Stimulated activated CD4-positive, alpha-beta T cell treated with anti-CD3 and anti-CD28 coated beads, Interleukin-2, amount 100 ng/mL, for 24 hours (primary cell): ENCODE measurements at regions not wholly inside any gene's neighbourhood (a gene's known extent, or its start where the extent isn't known, plus 50 kb on each side); places are given as distances from the start of the nearest gene placed in this dataset.
A peak's percentile ranks its signal among the peaks of the same experiment; 100 is the strongest.
"Not testable (repeated sequence)": the region's sequence is repeated elsewhere in the genome, so short reads cannot be mapped to it uniquely, and the experiment has no call there.

Experiments used
- DNase-seq, 2 donors: peaks; one replicate each; pipeline ENCODE4 v3.0.0-alpha.2; 2020

DNA sequence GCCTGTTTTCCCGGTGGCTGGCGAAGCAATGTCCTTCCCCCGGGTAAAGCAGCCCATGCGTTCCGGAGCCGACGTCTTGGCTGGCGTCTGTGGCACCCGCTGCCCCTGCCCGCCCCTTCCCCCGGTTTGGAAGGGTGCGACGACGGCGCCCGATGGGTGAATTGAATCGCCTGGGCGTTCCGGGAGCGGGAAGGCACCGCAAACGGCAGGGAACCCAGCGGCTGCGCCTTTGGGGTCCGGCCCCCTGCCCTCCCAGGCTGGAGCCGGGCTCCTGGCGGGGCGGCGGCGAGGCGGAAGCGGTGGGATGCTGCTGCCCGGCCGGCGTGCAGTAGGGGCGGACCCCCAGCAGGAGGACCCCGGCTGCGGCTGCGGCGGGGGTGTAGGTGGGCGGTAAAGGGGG lies 123.6 kb upstream of the RHOU start:
- not testable (repeated sequence) for DNase-seq

DNA sequence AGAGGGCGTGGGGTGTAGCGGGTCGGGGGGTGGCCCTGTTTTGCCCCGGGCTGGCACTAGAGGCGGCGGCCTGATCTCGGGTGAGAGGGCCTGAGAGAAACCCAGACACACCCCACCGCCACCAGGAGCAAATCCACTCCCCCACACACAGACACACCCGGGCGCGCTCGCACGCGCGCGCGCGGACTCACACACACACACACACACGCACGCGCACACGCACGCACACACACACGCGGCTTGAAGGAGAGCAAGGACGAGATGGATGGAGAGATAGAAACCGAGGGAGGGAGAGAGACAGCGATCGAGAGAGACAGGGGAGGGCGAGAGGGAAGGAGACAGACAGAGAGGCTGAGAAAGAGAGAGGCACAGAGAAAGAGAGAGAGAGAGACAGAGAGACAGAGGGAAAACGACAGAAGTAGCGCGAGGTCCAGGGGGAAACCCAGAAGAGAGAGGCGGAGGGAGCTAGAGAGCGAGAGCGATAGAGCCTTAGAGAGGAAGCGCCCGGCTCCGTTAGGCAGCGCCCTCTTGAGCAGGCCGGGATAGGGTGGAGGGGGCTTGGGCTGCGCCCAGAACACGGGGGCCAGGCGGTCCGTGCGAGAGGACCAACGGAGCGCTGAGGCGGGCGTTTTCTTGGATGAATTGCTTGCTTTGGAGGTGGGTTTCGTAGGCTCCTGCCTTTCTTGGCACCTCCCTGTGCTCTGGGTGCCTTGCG lies 113.1 kb upstream of the RHOU start:
- not testable (repeated sequence) for DNase-seq

DNA sequence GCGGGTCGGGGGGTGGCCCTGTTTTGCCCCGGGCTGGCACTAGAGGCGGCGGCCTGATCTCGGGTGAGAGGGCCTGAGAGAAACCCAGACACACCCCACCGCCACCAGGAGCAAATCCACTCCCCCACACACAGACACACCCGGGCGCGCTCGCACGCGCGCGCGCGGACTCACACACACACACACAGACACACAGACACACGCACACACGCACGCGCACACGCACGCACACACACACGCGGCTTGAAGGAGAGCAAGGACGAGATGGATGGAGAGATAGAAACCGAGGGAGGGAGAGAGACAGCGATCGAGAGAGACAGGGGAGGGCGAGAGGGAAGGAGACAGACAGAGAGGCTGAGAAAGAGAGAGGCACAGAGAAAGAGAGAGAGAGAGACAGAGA lies 108.8 kb upstream of the RHOU start:
- DNase-seq, result not testable (repeated sequence)

DNA sequence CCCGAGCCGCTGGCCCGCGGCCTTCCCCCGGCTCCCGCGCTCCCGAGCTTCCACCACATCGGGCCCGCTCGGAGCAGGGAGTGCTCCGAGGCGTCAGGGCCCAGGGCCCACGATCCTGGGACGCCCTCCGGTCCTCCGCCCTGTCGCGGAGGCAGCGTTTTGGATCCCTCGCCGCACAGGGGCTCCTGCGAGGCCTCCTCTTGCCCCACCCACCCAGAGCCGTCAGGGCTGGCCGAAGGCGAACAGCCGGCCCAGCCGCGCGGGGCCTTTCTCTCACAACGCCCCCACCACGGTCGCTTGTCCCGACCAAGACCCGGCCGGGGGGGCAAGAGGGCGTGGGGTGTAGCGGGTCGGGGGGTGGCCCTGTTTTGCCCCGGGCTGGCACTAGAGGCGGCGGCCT lies 102.4 kb upstream of the RHOU start:
- DNase-seq, result peak in 1 of 2 donors; percentile 33

DNA sequence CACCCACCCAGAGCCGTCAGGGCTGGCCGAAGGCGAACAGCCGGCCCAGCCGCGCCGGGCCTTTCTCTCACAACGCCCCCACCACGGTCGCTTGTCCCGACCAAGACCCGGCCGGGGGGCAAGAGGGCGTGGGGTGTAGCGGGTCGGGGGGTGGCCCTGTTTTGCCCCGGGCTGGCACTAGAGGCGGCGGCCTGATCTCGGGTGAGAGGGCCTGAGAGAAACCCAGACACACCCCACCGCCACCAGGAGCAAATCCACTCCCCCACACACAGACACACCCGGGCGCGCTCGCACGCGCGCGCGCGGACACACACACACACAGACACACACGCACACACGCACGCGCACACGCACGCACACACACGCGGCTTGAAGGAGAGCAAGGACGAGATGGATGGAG lies 100.0 kb upstream of the RHOU start:
- peak; percentile 35 to 55 for DNase-seq

DNA sequence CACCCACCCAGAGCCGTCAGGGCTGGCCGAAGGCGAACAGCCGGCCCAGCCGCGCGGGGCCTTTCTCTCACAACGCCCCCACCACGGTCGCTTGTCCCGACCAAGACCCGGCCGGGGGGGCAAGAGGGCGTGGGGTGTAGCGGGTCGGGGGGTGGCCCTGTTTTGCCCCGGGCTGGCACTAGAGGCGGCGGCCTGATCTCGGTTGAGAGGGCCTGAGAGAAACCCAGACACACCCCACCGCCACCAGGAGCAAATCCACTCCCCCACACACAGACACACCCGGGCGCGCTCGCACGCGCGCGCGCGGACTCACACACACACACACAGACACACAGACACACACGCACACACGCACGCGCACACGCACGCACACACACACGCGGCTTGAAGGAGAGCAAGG lies 97.8 kb upstream of the RHOU start:
- DNase-seq, result not testable (repeated sequence)

DNA sequence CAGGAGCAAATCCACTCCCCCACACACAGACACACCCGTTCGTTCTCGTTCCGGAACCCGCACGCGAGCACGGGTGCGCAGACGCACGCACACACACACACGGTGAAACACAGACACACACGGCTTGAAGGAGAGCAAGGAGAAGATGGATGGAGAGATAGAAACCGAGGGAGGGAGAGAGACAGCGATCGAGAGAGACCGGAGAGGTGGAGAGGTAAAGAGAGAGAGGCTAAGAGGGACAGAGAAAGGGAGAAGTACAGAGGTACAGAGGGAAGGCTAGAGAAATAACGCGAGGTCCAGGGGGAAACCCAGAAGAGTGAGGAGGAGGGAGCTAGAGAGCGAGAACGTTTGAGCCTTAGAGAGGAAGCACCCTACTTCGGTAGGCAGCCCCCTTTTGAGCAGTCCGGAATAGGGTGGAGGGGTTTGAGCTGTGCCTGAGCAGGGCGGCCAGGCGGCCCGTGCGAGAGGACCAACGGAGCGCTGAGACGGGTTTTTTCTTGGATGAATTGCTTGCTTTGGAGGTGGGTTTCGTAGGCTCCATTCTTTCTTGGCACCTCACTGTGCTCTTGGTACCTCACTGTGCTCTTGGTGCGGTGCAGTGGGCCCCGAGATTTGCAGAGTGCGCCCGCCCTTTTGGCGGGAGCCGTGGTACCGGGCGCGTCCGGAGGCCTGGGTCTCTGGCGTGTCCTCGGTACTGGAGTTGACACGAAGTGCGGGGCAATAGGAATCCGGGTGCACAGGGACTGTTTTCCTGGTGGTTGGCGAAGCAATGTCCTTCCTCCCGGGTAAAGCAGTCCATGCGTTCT lies 88.4 kb upstream of the RHOU start:
- peak; percentile 31 for DNase-seq

DNA sequence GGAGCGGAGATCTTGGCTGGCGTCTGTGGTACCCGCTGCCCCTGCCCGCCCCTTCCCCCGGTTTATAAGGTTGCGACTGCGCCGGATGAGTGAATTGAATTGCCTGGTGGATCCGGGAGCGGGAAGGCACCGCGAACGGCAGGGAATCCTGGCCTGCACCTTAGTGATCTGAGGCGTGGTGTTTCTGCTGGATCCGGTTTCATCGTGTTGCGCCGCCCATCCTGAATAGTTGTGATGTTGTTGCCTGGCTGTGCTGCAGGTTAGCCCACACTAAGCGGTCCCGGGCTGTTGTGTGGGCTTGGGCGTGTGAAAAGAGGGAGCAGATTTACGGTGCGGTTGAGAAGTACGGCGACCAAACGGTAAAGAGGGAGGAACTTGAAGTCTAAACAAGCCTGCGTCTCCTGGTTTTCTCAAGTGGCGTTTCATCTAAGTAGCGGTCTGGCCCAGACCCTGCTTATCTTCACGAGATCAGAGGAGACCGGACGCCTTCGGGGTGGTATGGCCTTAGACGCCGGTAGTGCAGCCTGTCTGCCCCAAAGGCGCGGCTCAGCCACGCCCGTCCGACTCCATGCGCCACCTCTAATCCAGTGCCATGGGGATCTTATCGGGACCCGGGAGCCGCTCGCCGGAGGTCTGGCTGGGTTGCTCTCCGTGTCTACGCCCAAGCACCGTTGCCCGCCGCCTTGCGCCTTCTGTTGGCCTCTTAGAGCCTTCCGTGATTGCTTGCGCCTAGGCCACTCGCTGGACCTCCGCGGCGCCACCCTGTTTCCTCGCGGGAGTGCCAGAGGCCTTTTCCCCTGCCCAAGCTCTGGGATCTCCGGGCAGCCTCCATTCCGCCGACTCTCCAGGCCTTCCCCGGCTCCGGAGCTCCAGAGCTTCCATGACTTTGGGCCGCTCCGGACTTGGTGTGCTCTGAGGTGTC lies 87.5 kb upstream of the RHOU start:
- DNase-seq, result peak in 1 of 2 donors; percentile 37

DNA sequence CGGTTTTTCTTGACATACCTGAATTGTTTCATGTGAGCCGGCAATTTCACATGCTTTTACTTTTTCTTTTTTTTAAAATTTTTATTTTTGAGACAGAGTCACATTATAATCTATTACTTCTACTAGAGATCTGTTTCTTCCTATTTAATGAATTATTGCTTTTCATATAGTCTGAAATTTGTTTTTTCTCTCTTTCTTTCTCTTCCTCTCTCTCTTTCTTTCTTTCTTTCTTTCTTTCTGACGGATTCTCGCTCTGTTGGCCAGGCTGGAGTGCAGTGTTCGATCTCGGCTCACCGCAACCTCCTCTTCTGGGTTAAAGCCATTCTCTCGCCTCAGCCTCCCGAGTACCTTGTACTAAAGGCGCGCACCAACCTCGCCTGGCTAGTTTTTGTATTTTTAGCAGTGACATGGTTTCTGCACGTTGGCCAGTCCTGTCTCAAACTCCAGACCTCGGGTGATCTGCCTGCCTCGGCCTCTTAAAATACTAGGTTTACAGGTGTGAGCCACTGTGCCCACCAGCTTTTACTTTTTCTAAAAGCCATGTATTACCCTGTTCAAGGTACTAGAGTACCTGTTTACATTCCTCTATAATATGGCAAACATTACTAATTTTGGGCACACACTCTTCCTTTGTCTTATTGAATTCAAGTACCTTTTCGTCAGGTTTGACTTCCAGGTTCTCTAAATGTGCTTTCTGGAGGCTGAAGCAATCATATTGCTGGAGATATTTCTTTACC lies 86.5 kb upstream of the RHOU start:
- no peak for DNase-seq

DNA sequence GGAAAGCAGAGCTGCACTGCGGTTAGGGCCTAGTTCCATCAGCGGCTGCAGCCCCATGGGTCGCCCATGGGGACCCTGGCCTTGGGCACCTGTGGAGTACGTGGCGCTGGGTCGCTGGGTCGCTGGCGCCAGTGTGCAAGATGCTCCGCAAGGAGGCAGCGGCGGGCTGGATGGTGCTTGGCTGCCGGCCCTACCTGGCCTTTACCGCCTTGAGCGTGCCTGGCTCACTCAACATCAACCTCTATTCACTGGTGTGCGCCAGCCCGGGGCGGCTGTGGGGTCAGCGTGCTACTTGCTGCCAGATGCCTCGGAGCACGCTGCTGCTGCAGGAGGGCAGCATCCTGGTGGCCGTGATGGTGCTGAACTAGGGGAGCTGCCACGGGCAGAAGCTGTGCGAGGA lies 85.1 kb upstream of the RHOU start:
- peak in 1 of 2 donors; percentile 19 for DNase-seq

DNA sequence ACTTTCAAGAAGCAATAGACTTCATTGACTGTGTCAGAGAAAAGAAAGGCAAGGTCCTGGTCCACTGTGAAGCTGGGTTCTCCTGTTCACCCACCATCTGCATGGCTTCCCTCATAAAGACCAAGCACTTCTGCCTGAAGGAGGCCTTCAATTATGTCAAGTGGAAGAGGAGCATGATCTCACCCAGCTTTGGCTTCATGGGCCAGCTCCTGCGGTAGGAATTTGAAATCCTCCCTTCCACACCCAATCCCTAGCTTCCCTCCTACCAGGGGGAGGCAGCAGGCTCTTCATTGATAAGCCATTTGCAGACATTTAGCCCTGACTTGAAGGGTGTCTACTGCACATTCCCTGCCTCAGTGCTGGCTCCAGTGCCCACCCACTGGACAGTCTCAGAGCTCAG lies 84.3 kb upstream of the RHOU start:
- no peak for DNase-seq

DNA sequence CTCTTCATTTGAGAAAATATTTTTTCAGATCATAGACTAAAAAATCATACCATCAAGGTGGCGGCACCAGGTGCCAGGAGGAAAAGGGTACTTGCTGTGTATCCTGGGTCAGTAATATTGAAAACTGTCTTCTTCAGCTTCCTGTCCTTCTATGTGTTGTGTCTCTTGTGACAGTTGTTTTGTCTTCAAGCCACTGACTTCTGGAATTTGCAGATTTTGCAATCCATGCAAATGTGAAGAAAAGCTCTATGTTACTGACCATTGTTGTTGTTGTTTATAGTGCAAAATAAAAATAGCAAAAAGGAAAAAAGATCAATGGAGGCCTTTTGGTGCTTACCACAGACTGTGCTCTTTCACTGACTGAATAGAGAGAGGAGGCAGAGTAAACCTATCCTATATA lies 83.2 kb upstream of the RHOU start:
- DNase-seq, result no peak

DNA sequence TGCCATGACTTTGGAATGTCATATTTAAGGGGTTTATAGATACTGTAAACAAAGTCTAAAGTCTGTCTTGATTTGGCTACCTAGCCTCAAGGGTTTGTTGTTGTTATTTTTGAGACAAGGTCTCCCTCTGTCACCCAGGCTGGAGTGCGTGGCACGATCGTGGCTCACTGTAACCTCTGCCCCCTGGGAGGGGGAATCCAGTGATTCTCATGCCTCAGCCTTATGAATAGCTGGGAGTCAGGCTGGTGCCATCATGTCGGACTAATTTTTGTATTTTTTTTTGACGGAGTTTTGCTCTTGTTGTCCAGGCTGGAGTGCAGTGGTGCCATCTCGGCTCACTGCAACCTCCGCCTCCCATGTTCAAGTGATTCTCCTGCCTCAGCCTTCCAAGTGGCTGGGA lies 82.2 kb upstream of the RHOU start:
- DNase-seq, result not testable (repeated sequence)

DNA sequence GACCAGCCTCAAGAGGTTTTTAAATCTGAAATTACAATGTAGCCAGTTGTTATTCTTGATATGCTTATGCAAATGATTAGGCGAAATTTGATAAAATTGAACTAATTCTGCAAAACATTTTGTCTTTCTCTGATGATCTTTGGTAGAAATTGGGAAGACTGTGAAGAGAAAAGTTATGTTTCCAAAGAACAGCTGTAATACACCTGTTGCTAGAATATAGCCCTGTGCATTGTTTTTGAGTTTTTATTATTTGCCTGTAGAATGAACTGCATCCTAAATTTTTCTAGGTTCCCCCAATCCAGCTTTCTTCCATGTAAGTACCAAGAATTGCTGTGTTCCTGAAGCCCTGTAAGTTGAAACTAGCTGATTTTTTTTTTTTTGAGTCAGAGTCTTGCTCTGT lies 81.5 kb upstream of the RHOU start:
- no peak for DNase-seq

DNA sequence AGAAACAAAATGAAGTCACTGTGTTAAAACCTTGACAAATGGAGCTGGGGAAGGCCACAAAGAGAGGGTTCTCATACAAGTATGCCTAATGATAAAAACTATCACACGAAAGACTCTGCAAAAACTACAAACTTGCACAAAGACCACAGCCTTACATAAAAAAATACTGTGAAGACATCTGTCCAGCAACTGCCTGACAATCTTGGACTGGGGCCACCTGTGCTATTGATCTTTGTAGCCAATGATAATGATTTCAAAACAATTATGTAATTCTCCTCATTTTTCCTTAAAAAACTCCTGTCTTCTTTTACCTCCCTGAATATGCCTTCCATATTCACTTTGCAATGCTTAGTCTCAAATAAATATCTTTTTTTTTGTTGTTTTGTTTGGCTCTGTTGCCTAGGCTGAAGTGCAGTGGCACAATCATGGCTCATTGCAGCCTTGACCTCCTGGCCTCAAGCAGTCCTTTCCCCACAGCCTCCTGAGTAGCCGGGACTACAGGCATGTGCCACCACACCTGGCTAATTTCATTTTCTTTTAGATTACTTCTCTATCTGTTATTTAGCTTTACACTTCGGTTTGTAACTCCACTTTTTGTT lies 79.4 kb upstream of the RHOU start:
- no peak for DNase-seq

DNA sequence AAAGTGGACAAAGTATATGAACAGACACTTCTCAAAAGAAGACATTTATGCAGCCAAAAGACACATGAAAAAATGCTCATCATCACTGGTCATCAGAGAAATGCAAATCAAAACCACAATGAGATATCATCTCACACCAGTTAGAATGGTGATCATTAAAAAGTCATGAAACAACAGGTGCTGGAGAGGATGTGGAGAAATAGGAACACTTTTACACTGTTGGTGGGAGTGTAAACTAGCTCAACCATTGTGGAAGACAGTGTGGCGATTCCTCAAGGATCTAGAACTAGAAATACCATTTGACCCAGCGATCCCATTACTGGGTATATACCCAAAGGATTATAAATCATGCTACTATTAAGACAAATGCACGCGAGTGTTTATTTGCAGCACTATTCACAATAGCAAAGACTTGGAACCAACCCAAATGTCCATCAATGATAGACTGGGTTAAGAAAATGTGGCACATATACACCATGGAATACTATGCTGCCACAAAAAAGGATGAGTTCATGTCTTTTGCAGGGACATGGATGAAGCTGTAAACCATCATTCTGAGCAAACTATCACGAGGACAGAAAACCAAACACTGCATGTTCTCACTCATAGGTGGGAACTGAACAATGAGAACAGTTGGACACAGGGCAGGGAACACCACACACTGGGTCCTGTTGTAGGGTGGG lies 73.1 kb upstream of the RHOU start:
- DNase-seq, result not testable (repeated sequence)

DNA sequence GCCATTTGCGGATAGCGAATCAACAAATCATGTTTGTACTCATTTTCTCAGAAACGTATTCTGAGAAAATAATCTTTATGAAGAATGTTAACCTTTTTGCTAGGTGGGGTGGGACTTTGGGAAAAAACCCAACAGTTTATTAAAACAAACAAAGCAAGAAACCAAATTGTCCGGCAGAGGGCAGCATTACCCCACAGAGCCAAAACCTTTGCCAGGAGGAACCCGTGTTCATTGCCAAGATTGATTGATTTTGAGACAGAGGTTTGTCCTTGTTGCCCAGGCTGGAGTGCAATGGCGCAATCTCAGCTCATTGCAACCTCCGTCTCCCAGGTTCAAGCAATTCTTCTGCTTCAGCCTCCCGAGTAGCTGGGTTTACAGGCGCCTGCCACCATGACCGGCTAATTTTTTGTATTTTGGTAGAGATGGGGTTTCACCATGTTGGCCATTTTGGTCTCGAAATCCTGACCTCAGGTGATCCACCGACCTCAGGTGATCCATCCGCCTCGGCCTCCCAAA lies 70.8 kb upstream of the RHOU start:
- peak; percentile 81 to 86 for DNase-seq

DNA sequence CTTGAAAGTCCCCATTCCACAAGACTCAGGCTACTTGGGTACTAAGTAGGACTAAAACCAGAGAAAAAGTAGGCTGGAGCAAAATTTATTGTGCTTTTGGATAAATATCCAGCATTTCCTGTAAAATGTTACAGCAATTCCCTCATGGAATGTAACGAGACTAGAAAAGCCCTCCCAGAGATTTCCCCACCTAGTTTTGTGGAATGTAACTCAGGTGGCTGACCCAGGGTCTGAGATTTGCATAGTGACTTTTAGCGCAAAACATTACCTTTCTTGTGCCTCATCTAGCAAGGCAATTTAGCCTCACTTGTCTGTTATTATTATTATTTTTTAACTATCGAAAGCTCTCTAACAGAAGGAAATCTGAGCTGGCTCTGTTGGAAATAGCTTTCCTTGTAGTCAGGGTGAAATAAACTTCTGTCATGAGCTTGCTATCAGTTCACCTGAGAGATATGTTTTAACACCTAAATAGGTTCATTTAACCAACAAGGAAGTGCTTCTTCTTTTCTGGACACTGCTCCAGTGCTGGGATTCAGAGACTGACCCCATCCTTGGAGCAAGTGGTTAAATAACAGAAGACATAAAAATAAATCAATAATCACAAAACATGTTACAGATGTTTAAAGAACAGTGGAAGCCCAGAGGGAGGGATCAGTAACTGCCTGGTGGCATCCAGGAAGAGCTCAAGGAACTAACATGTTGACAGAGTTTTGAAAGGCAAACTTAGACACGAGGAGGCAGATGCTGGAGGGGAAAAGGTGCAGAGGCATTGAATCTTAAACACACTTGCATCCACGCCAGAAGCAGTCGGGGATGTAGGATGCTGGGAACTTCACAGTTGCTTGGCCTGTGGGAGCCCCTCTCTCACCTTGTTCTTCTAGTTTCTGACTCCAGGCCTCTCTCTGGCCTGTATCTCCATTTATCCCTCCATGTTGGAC lies 68.3 kb upstream of the RHOU start:
- no peak for DNase-seq

DNA sequence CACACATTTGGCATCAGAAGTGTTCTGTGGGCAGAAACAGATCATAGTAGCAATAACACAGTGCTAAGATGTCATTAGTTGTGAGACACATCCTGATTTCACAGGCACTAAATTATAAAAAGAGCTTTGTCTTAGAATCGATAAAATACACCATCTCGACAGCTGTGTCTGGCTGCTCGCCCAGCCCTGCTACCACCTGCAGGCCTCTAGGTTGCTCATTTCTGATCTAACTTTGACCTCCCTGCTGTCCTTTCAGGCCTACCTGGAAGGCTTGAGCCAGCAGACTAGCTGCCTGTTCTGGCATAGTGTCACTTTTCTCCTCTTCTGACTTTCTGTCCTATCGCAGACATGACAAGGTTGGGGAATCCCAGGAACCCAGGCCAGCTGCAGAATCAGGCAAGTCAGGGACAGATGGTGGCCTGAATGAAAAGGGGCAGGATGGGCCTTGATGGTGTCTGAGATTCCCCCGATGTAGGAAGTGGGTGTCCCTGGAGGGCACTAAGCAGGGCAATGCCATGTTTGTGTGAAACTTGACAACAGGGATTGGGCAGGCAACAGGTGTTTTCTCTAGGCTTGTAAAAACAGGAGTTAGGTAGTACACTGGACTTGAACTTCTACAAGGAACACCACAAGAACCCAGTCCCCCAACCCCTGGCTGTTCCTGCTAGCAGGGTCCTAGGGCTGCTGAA lies 66.6 kb upstream of the RHOU start:
- DNase-seq, result no peak

DNA sequence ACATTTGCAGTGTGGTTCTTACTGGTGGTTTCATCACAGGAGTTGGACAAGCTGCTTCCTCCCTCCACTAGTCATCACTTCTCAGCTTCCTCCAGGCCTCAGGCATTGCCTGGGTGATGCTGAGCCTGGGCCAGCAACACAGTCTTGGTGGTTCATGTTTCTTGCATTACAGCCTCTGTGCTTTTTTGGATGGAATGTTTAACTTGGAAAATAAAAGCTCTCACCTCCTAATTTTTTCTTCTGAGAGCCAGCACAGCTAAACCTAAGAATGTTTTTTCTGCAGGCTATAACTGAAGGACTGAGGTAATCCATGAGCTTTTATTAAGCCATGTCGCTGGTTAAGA lies 66.1 kb upstream of the RHOU start:
- DNase-seq, result no peak
